Right renal cortex interstitium (tissue), 3 donors: ENCODE measurements at regions not wholly inside any gene's neighbourhood (a gene's known extent, or its start where the extent isn't known, plus 50 kb on each side); places are given as distances from the start of the nearest gene placed in this dataset.
"Not testable (repeated sequence)": the region's sequence is repeated elsewhere in the genome, so short reads cannot be mapped to it uniquely, and the experiment has no call there.

Experiments
- DNase-seq, 3 donors: peaks; one replicate each; pipeline ENCODE4 v3.0.0-alpha.2; 2013; ENCODE audit warnings: low read depth in 3 of 3, low spot score in 2 of 3

DNA sequence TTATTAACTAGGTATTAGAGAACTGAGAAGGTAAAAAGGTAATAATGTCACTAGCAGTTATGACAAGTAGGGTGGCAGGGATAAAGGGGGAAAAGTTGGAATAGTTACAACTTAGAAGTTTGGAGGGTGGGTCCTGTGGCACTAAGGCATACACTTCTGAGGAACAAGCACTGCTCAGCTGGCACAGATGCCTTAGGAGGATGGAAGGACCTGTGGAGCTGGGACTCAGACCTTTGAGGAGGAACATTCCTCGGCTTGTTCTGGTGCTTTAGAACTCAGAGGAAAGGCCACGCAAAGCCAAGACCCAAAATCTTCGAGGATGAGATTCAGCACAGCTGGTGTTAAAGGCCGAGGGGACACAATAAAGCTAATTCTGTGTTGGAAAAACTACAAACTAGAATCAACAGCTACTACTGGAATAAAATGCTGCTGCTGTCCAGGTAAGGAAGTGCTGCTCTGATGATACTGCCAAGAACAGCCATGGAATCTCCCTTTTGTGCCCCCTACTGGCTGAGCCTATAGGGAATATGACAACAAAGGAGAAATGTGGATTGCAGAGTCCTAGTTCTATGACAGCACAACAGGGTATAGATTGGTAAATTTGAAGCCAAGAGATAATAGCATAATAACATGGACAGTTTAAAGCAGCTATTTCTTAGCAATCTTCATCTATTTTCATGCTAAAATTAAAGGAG lies 126.7 kb downstream of the SLC25A46 start:
- peak in 1 of 3 donors; percentile 6 for DNase-seq

DNA sequence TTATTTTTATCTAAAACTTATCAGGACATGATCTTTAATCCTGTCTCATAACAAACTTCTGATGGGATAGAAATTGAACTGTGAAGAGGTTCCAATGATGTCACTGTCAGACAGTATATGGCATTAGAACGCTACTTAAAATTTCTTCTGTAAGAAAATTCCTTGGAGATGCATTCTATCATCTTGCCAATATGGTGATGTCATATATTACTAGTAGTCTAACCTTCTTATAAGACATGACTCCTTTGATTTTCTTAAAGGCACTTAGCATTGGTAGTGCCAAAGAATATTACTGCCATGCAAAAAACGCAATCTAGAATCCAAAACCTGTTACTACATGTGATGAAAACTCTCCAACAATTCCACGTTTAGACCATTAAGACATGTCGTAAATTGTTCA lies 131.1 kb downstream of the SLC25A46 start:
- no peak for DNase-seq

DNA sequence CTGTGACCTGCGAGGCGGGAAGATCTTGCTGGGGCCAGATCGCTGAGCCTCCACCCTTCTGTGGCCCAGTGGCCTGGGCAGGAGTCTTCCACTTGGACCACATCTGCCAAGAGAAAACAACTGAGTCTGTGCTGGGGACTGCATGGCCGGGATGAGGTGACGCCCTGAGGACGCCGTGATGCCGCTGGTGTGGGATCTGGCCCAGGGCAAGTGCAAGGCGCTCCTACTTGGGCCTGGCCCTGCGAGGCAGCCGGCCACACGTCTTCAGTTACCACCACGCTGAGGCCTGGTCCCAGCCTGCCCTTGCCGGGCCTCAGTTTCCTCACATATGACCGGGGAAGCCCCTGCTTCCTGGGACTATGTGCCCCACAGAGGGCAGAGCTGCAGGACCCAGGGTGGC lies 133.4 kb downstream of the SLC25A46 start:
- no peak for DNase-seq

DNA sequence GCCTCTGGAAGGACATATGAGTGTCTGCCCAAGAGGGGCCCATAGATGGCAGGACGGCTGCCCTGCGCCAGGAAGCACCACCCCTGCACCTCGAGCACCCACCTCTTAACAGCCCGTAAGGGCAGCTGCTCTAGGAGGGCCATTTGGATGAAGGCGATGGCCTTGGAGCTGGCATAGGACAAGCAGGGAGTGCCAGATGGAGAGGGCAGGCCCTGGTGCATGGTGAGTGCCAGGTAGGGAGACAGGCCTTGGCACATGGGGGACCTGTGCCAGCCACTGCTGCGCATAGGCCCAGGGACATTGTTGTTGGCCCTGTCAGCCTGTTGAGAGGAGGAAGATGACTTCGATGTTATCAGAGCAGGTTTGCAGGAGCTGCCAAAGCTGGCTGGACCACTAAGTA lies 134.2 kb downstream of the SLC25A46 start:
- DNase-seq, result no peak

DNA sequence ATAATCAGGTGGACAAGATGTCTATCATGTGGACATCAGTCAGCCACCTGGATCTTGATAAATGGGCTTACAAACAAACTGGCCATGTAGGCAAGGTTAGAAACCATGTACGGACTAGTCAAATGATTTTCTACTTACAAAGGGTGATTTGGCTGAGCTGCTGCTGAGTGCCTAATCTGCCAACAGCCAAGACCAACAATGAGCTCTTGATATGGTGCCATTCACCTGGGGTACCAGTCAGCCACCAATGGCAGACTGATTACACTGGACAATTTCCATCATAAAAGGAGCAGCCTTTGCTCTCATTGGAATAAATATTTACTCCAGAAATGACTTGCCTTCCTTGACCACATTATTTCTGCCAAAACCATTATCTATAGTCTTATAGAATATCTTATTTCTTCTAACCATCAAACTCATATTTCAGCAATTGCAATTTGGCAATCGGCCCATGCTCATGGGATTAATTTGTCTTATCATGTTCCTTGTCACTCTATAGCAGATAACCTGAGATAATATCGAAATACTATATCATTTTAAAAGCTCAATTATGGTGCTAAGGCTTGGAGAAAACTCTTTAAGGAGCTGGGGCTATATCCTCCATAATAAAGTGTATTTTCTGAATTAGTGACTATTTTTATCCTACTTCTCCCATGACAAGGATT lies 135.1 kb downstream of the SLC25A46 start:
- DNase-seq, result no peak

DNA sequence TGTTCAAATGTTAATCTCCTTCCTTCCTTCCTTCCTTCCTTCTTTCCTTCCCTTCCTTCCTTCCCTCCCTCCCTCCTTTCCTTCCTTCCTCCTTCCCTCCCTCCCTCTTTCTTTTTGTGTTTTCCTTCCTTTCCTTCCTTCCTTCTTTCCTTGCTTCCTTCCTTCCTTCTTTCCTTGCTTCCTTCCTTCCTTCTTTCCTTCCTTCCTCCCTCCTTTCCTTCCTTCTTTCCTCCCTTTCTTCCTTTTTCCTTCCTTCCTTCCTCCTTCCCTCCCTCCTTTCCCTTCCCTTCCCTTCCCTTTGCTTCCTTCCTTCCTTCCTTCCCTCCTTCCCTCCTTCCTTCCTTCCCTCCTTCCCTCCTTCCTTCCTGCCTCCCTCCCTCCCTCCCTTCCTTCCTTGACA lies 136.3 kb downstream of the SLC25A46 start:
- not testable (repeated sequence) for DNase-seq

DNA sequence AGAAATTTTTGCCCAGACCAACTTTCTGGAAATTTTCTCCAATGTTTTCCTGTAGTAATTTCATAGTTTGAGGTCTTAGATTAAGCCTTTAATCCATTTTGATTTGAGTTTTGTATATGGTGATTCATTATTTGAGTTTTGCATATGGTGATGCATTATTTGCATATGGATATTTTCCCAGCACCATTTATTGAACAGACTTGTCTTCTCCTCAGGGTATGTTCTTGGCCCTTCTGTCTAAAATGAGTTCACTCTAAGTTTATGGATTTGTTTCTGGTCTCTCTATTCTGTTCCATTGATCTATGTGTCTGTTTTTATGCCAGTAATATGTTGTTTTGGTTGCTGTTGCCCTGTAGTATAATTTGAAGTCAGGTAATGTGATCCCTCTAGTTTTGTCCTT lies 139.3 kb downstream of the SLC25A46 start:
- no peak for DNase-seq

DNA sequence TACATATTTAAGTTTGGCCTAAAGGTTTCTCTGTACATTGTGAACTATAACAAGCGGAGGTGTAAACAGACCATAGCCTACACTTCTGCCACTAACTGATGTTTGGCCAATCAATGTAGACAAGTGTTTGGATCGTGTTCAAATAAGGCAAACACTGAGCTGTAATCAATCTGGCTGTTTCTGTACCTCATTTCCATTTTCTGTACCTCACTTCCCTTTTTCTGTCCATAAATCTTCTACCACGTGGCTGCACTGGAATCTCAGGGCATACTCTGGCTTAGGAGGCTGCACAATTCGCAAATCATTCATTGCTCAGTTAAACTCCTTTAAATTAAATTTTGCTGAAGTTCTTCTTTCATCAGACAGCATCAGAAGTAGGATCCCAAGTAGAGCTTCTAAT lies 140.9 kb downstream of the SLC25A46 start:
- no peak for DNase-seq

DNA sequence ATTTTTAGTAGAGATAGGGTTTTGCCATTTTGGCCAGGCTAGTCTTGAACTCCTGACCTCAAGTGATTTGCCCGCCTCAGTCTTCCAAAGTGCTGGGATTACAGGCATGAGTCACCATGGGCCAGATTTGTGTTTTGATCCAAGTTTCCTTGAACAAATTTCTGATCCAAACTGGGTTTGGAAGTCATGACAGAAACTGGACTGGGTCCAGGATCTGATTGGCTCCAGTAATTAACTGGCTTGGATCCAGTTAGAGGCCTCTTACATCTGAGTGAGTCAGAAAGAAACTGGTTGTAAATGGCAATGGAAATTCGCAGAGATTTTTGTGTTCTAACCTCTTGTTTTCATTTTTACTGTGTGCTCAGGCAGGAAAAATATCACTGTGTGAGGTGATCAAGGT lies 141.6 kb downstream of the SLC25A46 start:
- DNase-seq, result no peak

DNA sequence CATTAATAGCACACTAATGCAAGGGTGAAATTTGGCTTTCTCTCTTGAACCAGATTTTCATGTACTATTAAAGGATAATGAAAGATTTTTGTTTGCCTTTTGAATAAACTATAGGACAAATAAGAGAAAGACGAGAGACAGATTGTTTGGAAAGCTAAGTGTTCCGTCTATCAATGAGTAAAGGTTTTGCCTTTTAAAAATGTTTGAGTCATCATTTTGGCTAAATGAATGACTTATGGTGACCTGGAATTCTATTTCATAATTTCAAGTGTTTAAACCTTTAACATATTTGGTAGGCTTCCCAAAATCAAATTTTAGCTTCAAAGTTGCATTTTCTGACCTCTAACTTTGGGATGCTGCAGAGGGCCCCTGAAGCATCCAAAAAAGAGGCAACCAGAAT lies 145.2 kb downstream of the SLC25A46 start:
- no peak for DNase-seq

DNA sequence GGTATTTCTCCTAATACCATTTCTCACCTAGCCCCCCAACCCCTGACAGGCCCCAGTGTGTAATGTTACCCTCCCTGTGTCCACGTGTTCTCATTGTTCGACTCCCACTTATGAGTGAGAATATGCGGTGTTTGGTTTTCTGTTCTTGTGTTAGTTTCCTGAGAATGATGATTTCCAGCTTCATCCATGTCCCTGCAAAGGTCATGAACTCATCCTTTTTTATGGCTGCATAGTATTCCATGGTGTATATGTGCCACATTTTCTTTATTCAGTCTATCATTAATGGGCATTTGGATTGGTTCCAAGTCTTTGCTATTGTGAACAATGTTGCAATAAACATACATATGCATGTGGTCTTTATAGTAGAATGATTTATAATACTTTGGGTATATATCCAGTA lies 148.4 kb downstream of the SLC25A46 start:
- not testable (repeated sequence) for DNase-seq

DNA sequence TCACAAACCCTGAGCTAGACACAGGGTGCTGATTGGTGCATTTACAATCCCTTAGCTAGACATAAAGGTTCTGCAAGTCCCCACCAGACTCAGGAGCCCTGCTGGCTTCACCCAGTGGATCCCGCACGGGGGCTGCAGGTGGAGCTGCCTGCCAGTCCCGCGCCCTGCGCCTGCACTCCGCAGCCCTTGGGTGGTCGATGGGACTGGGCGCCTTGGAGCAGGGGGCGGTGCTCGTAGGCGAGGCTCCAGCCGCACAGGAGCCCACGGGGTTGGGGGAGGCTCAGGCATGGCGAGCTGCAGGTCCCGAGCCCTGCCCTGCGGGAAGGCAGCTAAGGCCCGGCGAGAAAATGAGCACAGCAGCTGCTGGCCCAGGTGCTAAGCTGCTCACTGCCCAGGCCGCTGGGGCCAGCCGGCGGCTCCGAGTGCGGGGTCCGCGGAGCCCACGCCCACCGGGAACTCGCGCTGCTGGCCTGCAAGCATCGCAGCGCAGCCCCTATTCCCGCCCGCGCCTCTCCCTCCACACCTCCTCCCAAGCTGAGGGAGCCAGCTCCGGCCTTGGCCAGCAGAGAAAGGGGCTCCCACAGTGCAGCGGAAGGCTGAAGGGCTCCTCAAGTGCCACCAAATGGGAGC lies 155.2 kb downstream of the SLC25A46 start:
- not testable (repeated sequence) for DNase-seq

DNA sequence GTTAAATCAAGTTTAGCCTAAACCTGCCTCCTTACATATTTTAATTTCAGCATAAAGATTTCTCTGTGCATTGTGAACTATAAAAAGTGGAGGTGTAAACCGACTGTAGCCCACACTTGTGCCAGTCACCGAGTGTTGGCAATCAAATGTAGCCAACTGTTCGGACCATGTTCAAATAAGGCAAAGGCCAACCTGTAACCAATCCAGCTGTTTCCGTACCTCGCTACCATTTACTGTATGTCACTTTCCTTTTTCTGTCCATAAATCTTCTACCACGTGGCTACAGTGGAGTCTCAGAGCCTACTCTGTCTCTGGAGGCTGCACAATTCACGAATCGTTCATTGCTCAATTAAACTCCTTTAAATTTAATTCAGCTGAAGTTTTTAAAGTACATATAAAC lies 156.0 kb downstream of the SLC25A46 start:
- DNase-seq, result no peak

DNA sequence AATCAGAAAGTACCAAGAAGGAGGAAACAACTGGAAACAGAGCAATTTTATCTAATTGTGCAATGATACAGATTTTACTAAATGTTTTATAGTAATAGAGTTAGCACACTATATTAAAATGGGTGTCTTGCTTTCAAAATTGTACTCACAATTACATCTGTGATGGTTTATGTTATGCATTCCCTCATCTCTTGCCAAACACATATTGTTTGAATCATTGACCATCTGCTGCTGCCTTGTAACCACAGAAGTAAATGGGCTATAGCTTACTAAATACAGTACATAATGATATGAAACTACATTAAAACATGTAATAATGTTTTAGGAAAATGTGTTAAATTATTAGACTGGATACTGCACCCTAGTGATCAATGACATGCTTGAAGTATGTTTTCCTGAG lies 158.1 kb downstream of the SLC25A46 start:
- DNase-seq, result no peak

DNA sequence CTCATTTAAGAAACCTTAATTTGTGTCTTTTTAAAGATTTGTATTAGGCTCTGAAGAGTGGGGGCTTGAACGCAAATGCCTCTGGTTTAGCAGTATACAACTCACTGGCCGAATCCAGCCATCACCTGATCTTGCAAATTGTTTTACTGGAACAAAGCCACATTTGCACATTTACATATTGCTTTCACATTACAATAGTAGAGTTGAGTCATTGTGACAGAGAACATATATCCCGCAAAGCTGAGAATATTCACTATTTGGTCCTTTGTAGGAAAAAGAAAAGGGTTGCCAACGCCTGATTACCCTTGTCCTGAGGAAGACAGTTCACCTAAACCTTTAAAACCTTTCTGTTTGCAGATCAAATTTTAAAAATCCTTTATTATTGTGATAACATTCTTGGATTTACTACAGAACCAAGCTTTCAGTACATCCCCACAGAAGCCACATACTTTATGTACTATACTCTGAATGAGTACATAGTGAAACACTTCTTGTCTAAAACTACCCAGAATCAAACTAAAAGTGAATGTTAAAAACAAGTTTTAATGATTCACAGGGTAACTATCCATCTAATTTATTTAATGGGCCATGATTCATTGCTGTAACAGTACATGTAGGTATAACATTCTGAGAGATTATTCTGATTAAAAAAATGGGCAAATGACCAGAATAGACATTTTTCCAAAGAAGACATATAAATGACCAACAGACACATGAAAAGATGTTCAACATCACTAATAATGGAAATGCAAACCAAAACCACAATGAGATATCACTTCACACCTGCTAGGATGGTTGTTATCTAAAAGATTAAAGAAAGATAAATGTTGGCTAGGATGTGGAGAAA lies 161.0 kb downstream of the SLC25A46 start:
- no peak for DNase-seq

DNA sequence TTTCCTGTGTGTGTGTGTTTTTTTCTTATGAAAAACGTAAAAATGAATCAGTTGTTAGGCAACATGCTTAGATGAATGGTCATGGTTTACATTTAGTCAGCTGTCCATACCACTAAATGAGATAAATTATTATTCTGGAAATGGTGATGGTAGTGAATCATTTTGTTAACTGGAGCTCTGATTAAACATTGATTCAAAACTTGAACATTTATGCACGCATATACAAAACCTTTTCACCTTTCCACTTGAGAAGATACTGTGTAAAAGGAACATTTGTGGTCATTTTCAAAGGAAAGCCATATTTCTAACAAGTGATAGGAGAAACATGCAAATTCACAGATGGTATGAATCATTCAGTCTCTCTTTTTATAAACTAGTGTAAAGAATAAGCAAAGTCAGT lies 162.0 kb downstream of the SLC25A46 start:
- no peak for DNase-seq

DNA sequence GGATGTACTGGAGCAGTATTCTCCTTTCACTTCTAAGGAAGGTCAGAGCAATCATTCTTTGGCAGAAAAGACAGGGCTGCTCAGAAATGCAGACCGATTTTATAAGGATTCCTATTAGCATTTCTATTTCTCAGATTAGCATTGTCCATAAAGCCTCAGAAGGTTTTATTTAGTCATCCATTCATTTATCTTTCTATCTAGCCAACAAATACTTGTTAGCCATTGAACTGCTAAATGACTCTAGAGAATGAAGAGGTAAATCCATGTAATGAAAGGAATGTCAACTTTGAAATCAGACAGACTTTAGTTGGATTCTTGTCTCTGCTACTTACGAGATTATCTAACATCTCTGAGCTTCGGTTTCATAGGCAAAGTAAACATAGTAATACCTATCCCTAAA lies 165.2 kb downstream of the SLC25A46 start:
- DNase-seq, result no peak

DNA sequence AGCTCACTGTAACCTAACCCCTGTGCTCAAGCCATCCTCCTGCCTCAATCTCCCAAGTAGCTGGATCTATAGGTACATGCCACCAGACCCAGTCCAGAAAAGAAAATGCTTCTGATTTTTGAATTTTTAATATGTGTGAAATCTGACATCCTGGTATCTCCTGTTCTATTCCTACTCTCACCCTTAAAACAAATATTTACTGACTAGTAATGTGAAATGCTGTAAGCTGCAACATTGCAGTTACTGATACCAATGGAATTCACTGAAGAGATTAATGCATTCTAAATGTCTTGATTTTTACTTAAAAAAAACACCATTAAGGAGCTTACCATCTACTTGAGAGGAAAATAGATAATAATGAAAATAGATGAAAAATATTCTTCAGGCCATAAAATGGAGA lies 162.7 kb upstream of the TSLP start:
- DNase-seq, result no peak

DNA sequence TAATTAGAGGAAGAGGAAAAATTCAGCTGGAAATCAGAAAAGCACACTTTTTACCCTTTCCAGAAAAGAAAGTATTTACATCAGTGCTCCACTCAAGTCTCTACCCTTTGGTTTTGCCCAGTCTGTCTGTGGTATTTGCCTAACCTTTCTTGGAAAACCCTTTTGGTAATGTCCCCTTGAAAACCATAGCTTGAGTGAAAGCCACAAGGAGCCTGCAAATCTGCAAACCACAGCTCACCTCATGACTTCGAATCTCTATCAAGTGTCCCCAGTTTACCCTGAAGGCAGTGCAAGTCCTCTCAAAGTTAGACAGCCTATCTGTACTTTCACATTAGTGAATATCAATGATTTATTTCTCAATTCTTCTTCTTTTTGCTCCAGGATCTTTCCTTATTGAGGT lies 162.1 kb upstream of the TSLP start:
- no peak for DNase-seq

DNA sequence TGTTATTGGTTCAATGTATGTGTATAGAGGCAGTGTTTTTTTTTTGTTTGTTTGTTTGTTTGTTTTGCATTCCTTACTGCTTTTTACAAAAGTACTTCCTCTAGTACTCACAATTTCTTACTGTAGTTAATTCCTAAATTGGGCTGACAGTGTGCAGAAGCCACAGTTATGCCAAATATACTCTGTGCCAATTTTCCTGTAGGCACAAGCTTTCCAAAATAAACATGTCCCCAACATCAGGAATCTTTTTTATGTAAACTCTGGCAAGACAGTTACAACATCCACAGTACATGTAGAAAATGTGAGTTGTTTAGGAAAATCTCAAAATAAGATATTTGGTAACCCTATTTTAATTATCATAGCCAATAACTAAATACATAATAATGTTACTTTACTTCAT lies 161.6 kb upstream of the TSLP start:
- DNase-seq, result no peak

DNA sequence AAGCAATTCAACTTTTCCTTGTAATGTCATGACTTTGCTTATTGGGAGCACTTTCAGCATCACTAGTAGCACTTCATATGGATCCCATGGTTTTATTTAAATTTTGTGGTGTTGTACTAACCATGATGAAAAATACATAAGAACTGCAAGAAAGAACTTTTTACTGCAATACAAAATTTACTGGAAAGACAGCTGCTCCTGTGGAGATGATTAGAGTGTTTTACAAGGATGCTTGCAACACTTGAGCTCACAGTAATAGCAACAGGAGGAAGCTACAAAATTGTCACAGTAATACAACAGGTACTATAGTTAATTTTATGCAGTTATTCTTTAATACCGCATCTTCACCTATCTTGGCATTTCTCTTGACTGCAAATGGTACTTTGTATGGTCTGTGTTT lies 158.3 kb upstream of the TSLP start:
- DNase-seq, result no peak
